Calu3 (cell line): ENCODE measurements at regions not wholly inside any gene's neighbourhood (a gene's known extent, or its start where the extent isn't known, plus 50 kb on each side); places are given as distances from the start of the nearest gene placed in this dataset.

Experiments
- BruUV-seq: library from RNA; stranded (reverse); fragments of 400-500 nt; replicated peaks from 2 replicates; lab custom pipeline; 2021; lab: Mats Ljungman, UMichigan
- CTCF ChIA-PET: fragments of 300-600 bp; sonication (Branson Sonifier 250); formaldehyde crosslinking; loops from one replicate; lab custom pipeline; 2022; ENCODE audit warnings: antibody characterized with exemption; lab: Charles Lee
- DNase-seq: peaks from one replicate; pipeline ENCODE4 v3.0.0; 2022
- H3K27ac Mint-ChIP-seq: one replicate; pipeline ENCODE4 v1.8.0; 2022; ENCODE audit warnings: mixed read lengths; ENCODE audit not compliant: unreplicated experiment
- H3K27me3 Mint-ChIP-seq: one replicate; pipeline ENCODE4 v1.8.0; 2022; ENCODE audit warnings: mixed read lengths; ENCODE audit not compliant: unreplicated experiment
- H3K36me3 Mint-ChIP-seq: one replicate; pipeline ENCODE4 v1.8.0; 2022; ENCODE audit warnings: mild to moderate bottlenecking, moderate library complexity, mixed read lengths; ENCODE audit not compliant: insufficient read depth, unreplicated experiment
- H3K4me1 Mint-ChIP-seq: one replicate; pipeline ENCODE4 v1.8.0; 2022; ENCODE audit warnings: mild to moderate bottlenecking, low read depth, mixed read lengths; ENCODE audit not compliant: unreplicated experiment
- H3K4me3 Mint-ChIP-seq: one replicate; pipeline ENCODE4 v1.8.0; 2022; ENCODE audit warnings: mild to moderate bottlenecking, low read depth, moderate library complexity, mixed read lengths; ENCODE audit not compliant: unreplicated experiment
- H3K9me3 Mint-ChIP-seq: one replicate; pipeline ENCODE4 v1.8.0; 2022; ENCODE audit warnings: low read depth, mixed read lengths; ENCODE audit not compliant: unreplicated experiment
- intact Hi-C: fragments of 100-400 bp; cut with micrococcal nuclease; formaldehyde crosslinking; loops from one replicate; pipeline ENCODE4 v1.10.0; 2022; ENCODE audit not compliant: unreplicated experiment
- TF ChIP-seq, protein P1 (sequence below): fragments of 200-600 bp; IDR thresholded peaks from one replicate; pipeline ENCODE4 v1.8.0; 2022; ENCODE audit warnings: antibody characterized with exemption; ENCODE audit not compliant: unreplicated experiment

DNA sequence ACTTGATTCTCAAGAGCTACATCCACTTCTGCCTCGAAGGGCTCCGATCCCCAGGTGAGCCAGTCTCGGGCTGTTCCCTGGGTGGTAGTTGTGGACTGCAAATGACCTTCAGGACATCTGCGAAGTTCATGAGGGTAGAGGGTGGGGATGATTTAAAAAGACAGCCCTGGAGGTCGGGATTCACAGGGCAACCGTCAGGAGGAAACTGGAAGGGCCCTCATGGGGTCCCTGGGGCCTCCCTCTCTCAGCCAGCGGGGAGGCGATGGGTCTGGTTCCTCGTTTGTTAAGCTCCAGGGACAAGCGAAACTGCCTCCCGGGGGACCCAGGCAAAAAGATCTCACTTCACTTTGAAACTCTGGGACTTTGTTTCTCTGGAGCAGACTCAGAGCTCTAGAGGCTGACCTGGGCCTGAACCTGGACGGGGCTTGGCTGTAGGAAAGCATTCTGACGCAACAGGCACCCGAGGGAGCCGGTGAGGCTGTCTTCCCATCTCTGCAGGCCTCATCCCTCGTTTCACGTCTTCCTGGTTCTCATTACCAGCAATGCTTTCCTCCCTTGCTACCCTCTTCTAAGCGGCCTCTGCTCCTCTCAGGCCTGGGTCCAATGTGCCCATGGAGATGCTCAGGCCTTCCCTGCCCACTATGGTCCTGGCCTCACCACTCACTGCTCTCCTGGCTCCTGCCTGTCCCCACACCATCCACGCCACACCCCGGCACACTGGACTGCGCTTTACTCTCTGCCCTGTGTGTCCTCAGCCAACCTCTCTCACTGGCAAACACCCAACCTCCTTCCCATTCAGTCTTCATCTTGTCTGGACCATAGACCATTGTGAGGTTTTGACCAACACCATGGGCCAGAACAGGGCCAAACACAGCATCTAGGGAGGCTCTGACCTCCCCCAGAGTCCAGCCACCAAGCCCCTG, 214.2 kb upstream of the TNRC6C start:
- peaks cover under 1% of the 10 kb centered on the region for H3K4me1 Mint-ChIP-seq
- no peak overlapping the region for H3K27ac Mint-ChIP-seq
- intact Hi-C loops: no loop called here
- peaks cover 99% of the 10 kb centered on the region for H3K27me3 Mint-ChIP-seq
- no peaks in the 10 kb centered on the region for H3K36me3 Mint-ChIP-seq
- H3K9me3 Mint-ChIP-seq: peaks cover 2% of the 10 kb centered on the region
- TF ChIP-seq, protein P1, sequence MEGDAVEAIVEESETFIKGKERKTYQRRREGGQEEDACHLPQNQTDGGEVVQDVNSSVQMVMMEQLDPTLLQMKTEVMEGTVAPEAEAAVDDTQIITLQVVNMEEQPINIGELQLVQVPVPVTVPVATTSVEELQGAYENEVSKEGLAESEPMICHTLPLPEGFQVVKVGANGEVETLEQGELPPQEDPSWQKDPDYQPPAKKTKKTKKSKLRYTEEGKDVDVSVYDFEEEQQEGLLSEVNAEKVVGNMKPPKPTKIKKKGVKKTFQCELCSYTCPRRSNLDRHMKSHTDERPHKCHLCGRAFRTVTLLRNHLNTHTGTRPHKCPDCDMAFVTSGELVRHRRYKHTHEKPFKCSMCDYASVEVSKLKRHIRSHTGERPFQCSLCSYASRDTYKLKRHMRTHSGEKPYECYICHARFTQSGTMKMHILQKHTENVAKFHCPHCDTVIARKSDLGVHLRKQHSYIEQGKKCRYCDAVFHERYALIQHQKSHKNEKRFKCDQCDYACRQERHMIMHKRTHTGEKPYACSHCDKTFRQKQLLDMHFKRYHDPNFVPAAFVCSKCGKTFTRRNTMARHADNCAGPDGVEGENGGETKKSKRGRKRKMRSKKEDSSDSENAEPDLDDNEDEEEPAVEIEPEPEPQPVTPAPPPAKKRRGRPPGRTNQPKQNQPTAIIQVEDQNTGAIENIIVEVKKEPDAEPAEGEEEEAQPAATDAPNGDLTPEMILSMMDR: no peak
- DNase-seq: no peak
- H3K4me3 Mint-ChIP-seq: no peak overlapping the region
- CTCF ChIA-PET: no interaction called here
- BruUV-seq: no TSS peak

DNA sequence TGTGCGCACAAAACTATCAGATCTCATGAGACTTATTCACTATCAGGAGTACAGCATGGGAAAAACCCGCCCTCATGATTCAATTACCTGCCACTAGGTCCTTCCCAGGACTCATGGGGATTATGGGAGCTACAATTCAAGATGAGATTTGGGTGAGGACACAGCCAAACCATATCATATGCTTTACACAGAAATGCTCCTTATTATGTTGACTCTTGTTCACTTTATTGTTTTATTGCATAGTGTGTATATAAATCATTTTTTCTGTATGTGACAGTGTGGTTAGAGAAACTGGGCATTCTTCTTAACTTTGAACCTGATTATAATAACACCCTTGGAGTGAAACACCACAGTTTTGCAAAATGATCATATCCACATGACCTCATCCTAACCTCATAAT, 212.8 kb upstream of the TNRC6C start:
- intact Hi-C loops: no loop called here
- Mint-ChIP-seq H3K27me3 (peaks cover 99% of the 10 kb centered on the region), H3K4me1 (no peaks in the 10 kb centered on the region), H3K4me3 (no peak overlapping the region), H3K9me3 (peaks cover 2% of the 10 kb centered on the region), H3K36me3 (no peaks in the 10 kb centered on the region), H3K27ac (no peak overlapping the region)
- TF ChIP-seq, protein P1: no peak
- DNase-seq: no peak
- CTCF ChIA-PET: no interaction called here
- BruUV-seq: no TSS peak

- Mint-ChIP-seq H3K27ac (no peak overlapping the region), H3K9me3 (peaks cover 2% of the 10 kb centered on the region), H3K4me1 (no peaks in the 10 kb centered on the region), H3K4me3 (no peak overlapping the region), H3K27me3 (peaks cover 98% of the 10 kb centered on the region), H3K36me3 (no peaks in the 10 kb centered on the region)
- intact Hi-C loops: no loop called here
- TF ChIP-seq, protein P1: no peak
- CTCF ChIA-PET: interaction anchor here (0.8 kb wide), 1 partner anchor 80 kb away, joined by 3 read pairs; no protein-coding TSS in a partner anchor
- DNase-seq: no peak
- no TSS peak for BruUV-seq
Observed at GRCh38 chr17:77746393-77746792, 212.1 kb upstream of the TNRC6C start.

DNA sequence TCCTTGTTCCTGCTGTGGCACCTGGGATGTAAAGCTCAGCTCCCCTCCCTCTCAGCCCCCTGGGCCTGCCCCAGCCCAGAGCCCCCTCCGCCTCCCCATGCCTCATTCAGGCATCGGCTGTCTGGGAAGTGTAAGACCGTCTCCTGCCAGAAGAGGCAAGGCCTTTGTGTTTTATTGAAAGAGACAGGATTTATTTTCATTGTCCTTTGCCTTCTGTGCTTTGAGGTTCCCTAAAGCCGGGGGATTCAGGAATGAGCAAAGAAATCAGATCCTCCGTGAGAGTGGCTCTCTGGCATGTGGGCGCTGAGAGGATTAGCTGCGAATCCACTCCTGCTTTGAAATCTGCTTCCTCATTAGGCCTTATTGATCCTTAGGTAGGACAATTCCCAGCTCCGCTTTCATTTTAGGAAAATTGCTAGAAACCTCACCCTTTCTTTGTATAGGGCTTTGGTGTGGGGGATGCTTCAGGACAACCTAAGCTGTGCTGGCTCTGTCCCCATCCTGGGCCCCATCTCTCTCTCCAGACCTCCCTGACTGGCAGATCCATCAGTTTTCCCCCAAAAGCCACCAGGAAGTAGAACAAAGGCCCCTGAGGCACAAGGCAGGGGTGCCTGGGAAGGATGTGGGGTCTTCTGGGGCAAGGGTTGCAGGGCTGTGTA, 211.5 kb upstream of the TNRC6C start:
- no peaks in the 10 kb centered on the region for H3K36me3 Mint-ChIP-seq
- H3K4me3 Mint-ChIP-seq: no peak overlapping the region
- H3K9me3 Mint-ChIP-seq: peaks cover 2% of the 10 kb centered on the region
- H3K4me1 Mint-ChIP-seq: no peaks in the 10 kb centered on the region
- DNase-seq: no peak
- no TSS peak for BruUV-seq
- intact Hi-C loops: no loop called here
- H3K27ac Mint-ChIP-seq: no peak overlapping the region
- H3K27me3 Mint-ChIP-seq: peaks cover 92% of the 10 kb centered on the region
- TF ChIP-seq, protein P1: no peak
- CTCF ChIA-PET: interaction anchor here (0.8 kb wide), 1 partner anchor 80 kb away, joined by 3 read pairs; no protein-coding TSS in a partner anchor
